GM23338 (cell line): ENCODE measurements at regions not wholly inside any gene's neighbourhood (a gene's known extent, or its start where the extent isn't known, plus 50 kb on each side); places are given as distances from the start of the nearest gene placed in this dataset.

Experiments used
- ATAC-seq: fragments of 200-7000 bp; cut with Tn5 transposase; 3 replicates; pipeline ENCODE4 v1.9.1; 2020
- DNase-seq: peaks from one replicate; pipeline ENCODE4 v3.0.0-alpha.2; 2015; ENCODE audit warnings: low spot score
- H2AFZ ChIP-seq: fragments of 200-600 bp; sonication (generic); 2 replicates; pipeline ENCODE4 v1.8.0; 2016; ENCODE audit warnings: antibody characterized with exemption, mild to moderate bottlenecking, moderate library complexity
- H3F3A ChIP-seq: fragments of 200-600 bp; sonication (generic); replicated peaks from 2 replicates; pipeline ENCODE4 v1.8.0; 2017; ENCODE audit warnings: antibody characterized with exemption, mixed run types, low read depth
- H3K27ac ChIP-seq: fragments of 200-600 bp; sonication (generic); 2 replicates; pipeline ENCODE4 v1.6.1; 2016; ENCODE audit warnings: low read depth
- H3K27me3 ChIP-seq: fragments of 200-600 bp; sonication (generic); 2 replicates; pipeline ENCODE4 v1.8.0; 2016; ENCODE audit warnings: mild to moderate bottlenecking, mixed run types, moderate library complexity; ENCODE audit not compliant: insufficient read depth
- H3K36me3 ChIP-seq: fragments of 200-600 bp; sonication (generic); 2 replicates; pipeline ENCODE4 v1.8.0; 2016; ENCODE audit warnings: mild to moderate bottlenecking; ENCODE audit not compliant: insufficient read depth
- H3K4me1 ChIP-seq: fragments of 200-600 bp; sonication (generic); 2 replicates; pipeline ENCODE4 v1.8.0; 2016; ENCODE audit warnings: mild to moderate bottlenecking, moderate library complexity; ENCODE audit not compliant: insufficient read depth
- H3K4me2 ChIP-seq: fragments of 200-600 bp; sonication (generic); 2 replicates; pipeline ENCODE4 v1.7.1; 2017; ENCODE audit warnings: mixed run types
- H3K4me3 ChIP-seq: fragments of 200-600 bp; sonication (generic); 2 replicates; pipeline ENCODE4 v1.6.1; 2016; ENCODE audit warnings: mixed run types
- H3K79me2 ChIP-seq: fragments of 200-600 bp; sonication (generic); replicated peaks from 2 replicates; pipeline ENCODE4 v1.8.0; 2017; ENCODE audit warnings: mild to moderate bottlenecking; ENCODE audit not compliant: insufficient read depth
- H3K9me2 ChIP-seq: fragments of 200-600 bp; sonication (generic); 2 replicates; pipeline ENCODE4 v1.8.0; 2017; ENCODE audit not compliant: insufficient read depth
- H4K20me1 ChIP-seq: fragments of 200-600 bp; sonication (generic); replicated peaks from 2 replicates; pipeline ENCODE4 v1.8.0; 2017; ENCODE audit warnings: mild to moderate bottlenecking; ENCODE audit not compliant: insufficient read depth
- H3K27ac Mint-ChIP-seq: 2 replicates; pipeline ENCODE4 v1.8.0; 2020; ENCODE audit warnings: inconsistent platforms, mild to moderate bottlenecking, moderate library complexity, mixed read lengths
- H3K27me3 Mint-ChIP-seq: 3 replicates; pipeline ENCODE4 v1.8.0; 2022; ENCODE audit warnings: low read depth, mild to moderate bottlenecking, moderate library complexity, mixed read lengths, inconsistent platforms; ENCODE audit not compliant: insufficient read depth, poor library complexity
- H3K36me3 Mint-ChIP-seq: 3 replicates; pipeline ENCODE4 v1.8.0; 2021; ENCODE audit warnings: low read depth, mild to moderate bottlenecking, inconsistent platforms, moderate library complexity, mixed read lengths
- H3K4me1 Mint-ChIP-seq: 3 replicates; pipeline ENCODE4 v1.8.0; 2020; ENCODE audit warnings: mild to moderate bottlenecking, inconsistent platforms, mixed read lengths
- H3K4me3 Mint-ChIP-seq: 3 replicates; pipeline ENCODE4 v1.8.0; 2021; ENCODE audit warnings: moderate library complexity, mild to moderate bottlenecking, inconsistent platforms, mixed read lengths
- H3K9me3 Mint-ChIP-seq: 3 replicates; pipeline ENCODE4 v1.8.0; 2020; ENCODE audit warnings: moderate library complexity, mild to moderate bottlenecking, inconsistent platforms, mixed read lengths
- CREB1 ChIP-seq: fragments of 250-450 bp; sonication (Bioruptor Pico); IDR thresholded peaks from 2 replicates; pipeline ENCODE4 v1.5.0; 2020; ENCODE audit warnings: low read depth, mild to moderate bottlenecking, moderate library complexity
- CTCF ChIP-seq, 2 experiments: fragments of 200-600 bp in 1 of 2; sonication (generic) in 1 of 2; conservative IDR thresholded peaks; 2 replicates each; pipeline versions ENCODE4 v1.5.1 to v1.6.1; 2016 to 2017; ENCODE audit warnings: antibody characterized with exemption in 2 of 2, low read depth in 2 of 2, mild to moderate bottlenecking in 2 of 2, moderate library complexity in 1 of 2
- ETS1 ChIP-seq: IDR thresholded peaks from 2 replicates; pipeline ENCODE4 v1.6.1; 2016; ENCODE audit warnings: antibody characterized with exemption
- EZH2 ChIP-seq: fragments of 200-600 bp; sonication (generic); IDR thresholded peaks from one replicate; pipeline ENCODE4 v1.8.0; 2017; ENCODE audit warnings: antibody characterized with exemption, mild to moderate bottlenecking, low read depth; ENCODE audit not compliant: unreplicated experiment
- EZH2phosphoT487 ChIP-seq: fragments of 200-600 bp; sonication (generic); IDR thresholded peaks from one replicate; pipeline ENCODE4 v1.8.1; 2018; ENCODE audit warnings: antibody characterized with exemption; ENCODE audit not compliant: unreplicated experiment
- JUNB ChIP-seq: IDR thresholded peaks from one replicate; pipeline ENCODE4 v1.6.1; 2016; ENCODE audit warnings: antibody characterized with exemption; ENCODE audit not compliant: unreplicated experiment
- POLR2AphosphoS5 ChIP-seq: IDR thresholded peaks from 2 replicates; pipeline ENCODE4 v1.6.1; 2016; ENCODE audit warnings: antibody characterized with exemption, low read depth
- REST ChIP-seq: IDR thresholded peaks from one replicate; pipeline ENCODE4 v1.6.1; 2018; ENCODE audit warnings: antibody characterized with exemption; ENCODE audit not compliant: unreplicated experiment
- STAT1 ChIP-seq: IDR thresholded peaks from one replicate; pipeline ENCODE4 v1.6.1; 2016; ENCODE audit warnings: antibody characterized with exemption; ENCODE audit not compliant: unreplicated experiment
- ZNF114 ChIP-seq: fragments of 250-450 bp; sonication (Bioruptor Pico); IDR thresholded peaks from 2 replicates; pipeline ENCODE4 v1.5.0; 2020; ENCODE audit warnings: mild to moderate bottlenecking, moderate library complexity
- ZNF331 ChIP-seq: fragments of 250-450 bp; sonication (Bioruptor Pico); IDR thresholded peaks from 2 replicates; pipeline ENCODE4 v1.5.0; 2020; ENCODE audit warnings: low read depth, mild to moderate bottlenecking, moderate library complexity

- Histone ChIP-seq H3K4me2 (no peak overlapping the region), H2AFZ (no peak overlapping the region), H4K20me1 (no peaks in the 10 kb centered on the region), H3K4me1 (no peaks in the 10 kb centered on the region), H3K27me3 (no peaks in the 10 kb centered on the region), H3K36me3 (no peaks in the 10 kb centered on the region), H3K27ac (no peak overlapping the region), H3F3A (no peaks in the 10 kb centered on the region), H3K79me2 (no peaks in the 10 kb centered on the region), H3K9me2 (no peaks in the 10 kb centered on the region), H3K4me3 (no peak overlapping the region)
- ATAC-seq (no peak), DNase-seq (no peak)
- Mint-ChIP-seq H3K27ac (no peak overlapping the region), H3K36me3 (0 out of 3 replicates have a peak, but pooled peaks cover 3% of the 10 kb centered on the region), H3K4me3 (no peak overlapping the region), H3K4me1 (no peaks in the 10 kb centered on the region), H3K27me3 (peaks cover 2% of the 10 kb centered on the region), H3K9me3 (peaks cover 4% of the 10 kb centered on the region; the same call in 2 of the 3 replicates)
- TF ChIP-seq POLR2AphosphoS5 (no peak), ZNF331 (CRISPR knock-in tag) (no peak), JUNB (no peak), ZNF114 (CRISPR knock-in tag) (no peak), STAT1 (no peak), CREB1 (CRISPR knock-in tag) (no peak), REST (no peak)
Measured at GRCh38 chr10:61169294-61169693, 225.3 kb upstream of the RHOBTB1 start.

- Histone ChIP-seq H3K4me3 (no peak overlapping the region), H4K20me1 (no peaks in the 10 kb centered on the region), H2AFZ (no peak overlapping the region), H3K27me3 (no peaks in the 10 kb centered on the region), H3K9me2 (no peaks in the 10 kb centered on the region), H3K4me2 (no peak overlapping the region), H3K36me3 (no peaks in the 10 kb centered on the region), H3F3A (no peaks in the 10 kb centered on the region), H3K4me1 (no peaks in the 10 kb centered on the region), H3K79me2 (no peaks in the 10 kb centered on the region), H3K27ac (no peak overlapping the region)
- H3K4me3 Mint-ChIP-seq, result no peak overlapping the region
- no peak overlapping the region for H3K27ac Mint-ChIP-seq
- no peak for ATAC-seq
- no peak for DNase-seq
- H3K36me3 Mint-ChIP-seq, result 0 out of 3 replicates have a peak, but pooled peaks cover 3% of the 10 kb centered on the region
- peaks cover 2% of the 10 kb centered on the region for H3K27me3 Mint-ChIP-seq
- peaks cover 4% of the 10 kb centered on the region; the same call in 2 of the 3 replicates for H3K9me3 Mint-ChIP-seq
- no peaks in the 10 kb centered on the region for H3K4me1 Mint-ChIP-seq
- TF ChIP-seq CTCF (conservative IDR thresholded peaks at IDR 0.05; ENCODE audit: low read depth in 2 of 2) (no peak), EZH2 (no peak), CREB1 (CRISPR knock-in tag) (no peak), JUNB (no peak), STAT1 (no peak), POLR2AphosphoS5 (no peak), ZNF114 (CRISPR knock-in tag) (no peak), ETS1 (no peak), EZH2phosphoT487 (no peak)
Measured at GRCh38 chr10:61166489-61166888, 222.5 kb upstream of the RHOBTB1 start.
